GM21360 (cell line): ENCODE measurements at regions not wholly inside any gene's neighbourhood (a gene's known extent, or its start where the extent isn't known, plus 50 kb on each side); places are given as distances from the start of the nearest gene placed in this dataset.
A peak's percentile ranks its signal among the peaks of the same experiment; 100 is the strongest.

Experiments used
- ATAC-seq: cut with Tn5 transposase; IDR thresholded peaks from one replicate; pipeline ENCODE4 v1.9.1; 2021; ENCODE audit warnings: mild to moderate bottlenecking, moderate library complexity; ENCODE audit not compliant: unreplicated experiment

DNA sequence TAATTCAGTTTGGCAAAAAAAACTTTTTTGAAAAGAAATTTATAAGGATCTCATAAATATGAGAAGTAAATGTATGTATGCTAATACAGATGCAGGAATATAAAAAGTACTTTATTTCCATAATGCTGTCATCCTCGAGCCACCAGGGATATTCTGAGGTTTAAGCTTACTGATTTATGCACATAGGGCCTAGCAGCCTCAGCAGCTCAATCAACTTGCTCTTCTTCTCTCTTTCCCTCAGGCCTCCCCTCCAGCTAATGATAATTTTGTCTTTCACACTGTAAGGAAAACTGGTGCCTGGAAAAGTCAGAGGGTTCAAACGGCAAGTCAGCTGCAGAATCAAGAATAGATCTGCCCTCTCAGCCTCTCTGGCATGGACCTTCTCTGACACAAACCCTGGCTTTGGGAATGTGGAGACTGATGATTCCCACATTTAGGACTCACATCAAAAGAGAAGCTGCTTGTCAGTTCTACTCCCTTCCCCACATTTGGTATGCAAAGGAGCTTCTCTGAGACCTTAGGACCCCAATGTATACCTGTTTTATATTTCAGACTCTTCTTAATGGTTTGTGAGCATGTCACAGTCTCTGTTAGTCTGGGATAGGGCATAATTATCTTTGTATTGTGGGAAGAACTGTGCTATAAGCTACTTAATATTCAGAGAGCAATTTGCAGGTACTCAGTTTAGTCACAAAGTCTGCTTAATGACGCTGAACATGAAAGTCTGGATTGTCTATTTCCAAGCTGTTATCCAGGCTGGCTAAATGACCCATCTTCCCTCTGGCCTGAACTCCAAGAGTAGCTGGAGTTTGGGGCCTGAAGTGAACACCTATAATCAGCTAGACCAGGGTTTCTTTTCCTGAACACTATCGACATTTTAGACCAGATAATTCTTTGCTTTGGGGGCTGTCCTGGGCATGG, 52.1 kb upstream of the DIPK1A start:
- no peak for ATAC-seq

DNA sequence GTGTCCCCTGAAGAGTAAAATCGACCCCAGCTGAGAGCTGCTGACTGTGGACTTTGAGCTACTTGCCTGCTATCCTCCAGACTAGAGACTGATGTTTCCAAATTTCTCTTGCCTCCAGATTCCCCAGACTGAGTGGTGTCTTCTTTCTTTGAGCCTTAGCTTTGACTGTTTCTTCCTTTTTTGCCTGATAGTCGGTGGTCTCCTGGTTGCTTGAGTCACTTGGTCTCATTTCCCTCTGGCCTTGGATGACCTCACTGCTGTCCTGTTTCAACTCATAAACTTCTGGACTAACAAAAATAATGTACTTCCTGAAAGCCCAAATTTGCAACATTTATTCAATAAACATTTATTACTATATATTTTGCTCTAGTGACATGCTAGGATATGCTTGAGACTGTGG, 52.9 kb upstream of the DIPK1A start:
- no peak for ATAC-seq

GRCh38 chr1:93015590-93015989, 54.3 kb upstream of the DIPK1A start:
- no peak for ATAC-seq

GRCh38 chr1:93016171-93016570, 54.9 kb upstream of the DIPK1A start:
- no peak for ATAC-seq

GRCh38 chr1:93021539-93022134, 57.4 kb upstream of the MTF2 start:
- ATAC-seq, result peak; percentile 52

GRCh38 chr1:93022580-93022979, 56.5 kb upstream of the MTF2 start:
- ATAC-seq, result no peak

GRCh38 chr1:93023281-93023680, 55.8 kb upstream of the MTF2 start:
- no peak for ATAC-seq

GRCh38 chr1:93025572-93025971, 53.5 kb upstream of the MTF2 start:
- no peak for ATAC-seq

- ATAC-seq, result no peak
Observed at GRCh38 chr1:93028542-93028941, 50.5 kb upstream of the MTF2 start.
